Mucosa of rectum (tissue), 2 donors: ENCODE measurements at regions not wholly inside any gene's neighbourhood (a gene's known extent, or its start where the extent isn't known, plus 50 kb on each side); places are given as distances from the start of the nearest gene placed in this dataset.

Experiments used
- H3K27ac ChIP-seq, 2 donors: one replicate each; pipeline ENCODE4 v1.7.0; 2013; ENCODE audit warnings: inconsistent platforms in 2 of 2, low read depth in 2 of 2, low read length in 2 of 2
- H3K27me3 ChIP-seq, 2 donors: one replicate each; pipeline ENCODE4 v1.7.0; 2013; ENCODE audit warnings: low read length in 2 of 2; ENCODE audit not compliant: control insufficient read depth in 2 of 2, insufficient read depth in 2 of 2
- H3K36me3 ChIP-seq, 2 donors: one replicate each; pipeline ENCODE4 v1.7.0; 2013; ENCODE audit warnings: low read length in 2 of 2; ENCODE audit not compliant: control insufficient read depth in 2 of 2, insufficient read depth in 2 of 2
- H3K4me1 ChIP-seq, 2 donors: one replicate each; pipeline ENCODE4 v1.7.0; 2013; ENCODE audit warnings: low read length in 2 of 2, mild to moderate bottlenecking in 1 of 2; ENCODE audit not compliant: control insufficient read depth in 2 of 2, insufficient read depth in 2 of 2
- H3K4me3 ChIP-seq, 2 donors: one replicate each; pipeline ENCODE4 v1.7.0; 2013; ENCODE audit warnings: low read length in 2 of 2
- H3K9ac ChIP-seq, 2 donors: one replicate each; pipeline ENCODE4 v1.7.0; 2013; ENCODE audit warnings: low read length in 2 of 2, low read depth in 1 of 2, mild to moderate bottlenecking in 1 of 2
- H3K9me3 ChIP-seq, 2 donors: one replicate each; pipeline ENCODE4 v1.7.0; 2013; ENCODE audit warnings: low read length in 2 of 2; ENCODE audit not compliant: control insufficient read depth in 2 of 2
- donor health status: healthy.
- donor health status: Normal muscosa, but diverticular disease.

DNA sequence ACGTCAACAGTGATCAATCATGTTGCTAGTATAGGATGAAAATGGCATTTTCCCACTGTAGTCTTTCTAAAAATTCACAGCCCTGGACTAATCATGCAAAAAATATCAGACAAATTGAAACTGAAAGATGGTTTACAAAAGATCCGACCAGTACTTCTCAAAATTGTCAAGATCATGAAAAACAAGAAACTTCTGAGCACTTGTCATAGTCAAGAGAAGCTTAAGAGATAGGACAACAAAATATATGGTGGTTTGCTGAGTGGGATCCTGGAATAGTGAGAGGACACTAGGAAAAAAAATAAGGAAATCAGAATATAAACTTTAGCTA lies 101.1 kb downstream of the NAA11 start:
- Histone ChIP-seq H3K4me3 (no peak overlapping the region), H3K27ac (no peak overlapping the region), H3K36me3 (no peaks in the 10 kb centered on the region), H3K9me3 (no peaks in the 10 kb centered on the region), H3K4me1 (no peaks in the 10 kb centered on the region), H3K9ac (no peak overlapping the region), H3K27me3 (no peaks in the 10 kb centered on the region)

DNA sequence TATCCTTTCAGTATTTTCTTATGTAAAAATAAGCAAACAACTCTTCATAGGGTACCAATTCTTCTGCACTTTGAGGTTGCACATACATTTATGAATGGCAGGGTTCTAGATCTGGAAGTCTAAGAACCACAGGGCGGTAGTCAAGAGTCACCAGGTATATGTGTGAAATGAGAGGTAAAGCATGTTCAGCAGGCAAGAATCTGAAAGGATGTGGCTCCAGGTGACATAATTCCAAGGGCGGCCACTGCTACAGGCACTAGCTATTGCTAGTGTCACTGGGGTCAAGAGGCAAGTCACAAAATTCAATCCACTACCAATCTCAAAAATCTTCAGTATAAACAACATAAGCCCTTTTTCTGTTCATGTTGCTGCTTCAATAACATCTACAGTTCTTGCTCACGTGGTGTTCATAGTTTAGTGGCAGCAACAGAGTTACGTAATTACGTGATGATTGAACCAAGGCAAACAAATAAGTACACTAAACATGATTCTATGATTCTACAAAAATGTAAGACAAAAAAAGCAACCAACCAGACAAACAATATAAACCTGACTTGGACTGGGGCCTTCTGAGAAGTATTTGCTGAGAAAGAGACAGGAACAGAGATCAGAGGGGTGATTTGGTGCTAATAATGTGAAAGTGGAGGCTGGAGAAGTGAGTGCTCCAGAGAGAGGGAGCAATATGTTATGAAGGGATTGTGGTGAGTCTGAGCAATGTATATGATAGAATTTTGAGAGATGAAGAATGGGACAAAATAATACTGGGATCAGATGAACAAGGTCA lies 101.7 kb downstream of the NAA11 start:
- Histone ChIP-seq H3K27me3 (no peaks in the 10 kb centered on the region), H3K9me3 (no peaks in the 10 kb centered on the region), H3K4me3 (no peak overlapping the region), H3K27ac (no peak overlapping the region), H3K36me3 (no peaks in the 10 kb centered on the region), H3K4me1 (no peaks in the 10 kb centered on the region), H3K9ac (no peak overlapping the region)

DNA sequence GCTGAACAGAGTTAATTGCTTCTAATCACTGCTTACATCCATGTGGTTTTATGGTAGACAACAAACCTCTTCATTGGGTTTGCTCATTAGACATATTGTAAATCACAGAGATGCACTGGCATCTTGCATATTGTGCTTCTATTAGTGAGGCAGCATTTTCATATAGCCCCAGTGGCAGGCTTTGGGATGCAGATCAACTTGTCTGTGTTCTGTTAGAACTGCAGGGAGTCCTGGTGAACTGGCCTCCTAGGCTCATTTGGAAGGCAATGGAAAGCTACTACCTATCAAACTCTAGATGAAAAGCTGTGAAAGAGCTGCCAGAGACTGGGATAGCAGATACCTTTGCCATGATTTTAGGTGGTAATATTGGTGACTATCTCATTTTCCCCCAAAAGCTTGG lies 108.8 kb downstream of the NAA11 start:
- H3K27me3 ChIP-seq = no peaks in the 10 kb centered on the region
- no peak overlapping the region for H3K4me3 ChIP-seq
- no peaks in the 10 kb centered on the region for H3K36me3 ChIP-seq
- no peak overlapping the region for H3K27ac ChIP-seq
- no peak overlapping the region for H3K9ac ChIP-seq
- no peaks in the 10 kb centered on the region for H3K4me1 ChIP-seq
- H3K9me3 ChIP-seq = no peaks in the 10 kb centered on the region

DNA sequence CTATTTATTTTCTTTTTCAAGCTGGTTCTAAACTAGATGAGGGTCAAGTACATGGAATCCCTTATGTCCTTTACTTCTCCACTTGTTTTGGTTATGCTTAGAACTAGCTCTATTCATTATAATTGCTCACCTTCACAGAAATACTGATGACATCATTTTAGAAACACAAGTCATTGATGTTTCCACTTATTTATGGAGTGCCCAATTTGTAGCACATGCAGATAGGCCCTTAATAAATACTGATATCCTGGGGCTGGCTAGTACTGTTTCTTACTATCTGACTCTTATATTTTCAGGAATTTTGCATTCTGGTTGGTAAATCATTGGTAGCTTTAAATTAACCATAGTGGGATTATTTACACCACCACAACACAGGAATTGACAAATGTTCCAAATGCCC lies 112.2 kb downstream of the NAA11 start:
- H3K27ac ChIP-seq = no peak overlapping the region
- no peaks in the 10 kb centered on the region for H3K27me3 ChIP-seq
- H3K4me3 ChIP-seq = no peak overlapping the region
- peaks cover 0 to 11% of the 10 kb centered on the region in 2 donors for H3K4me1 ChIP-seq
- H3K9ac ChIP-seq = no peak overlapping the region
- H3K36me3 ChIP-seq = no peaks in the 10 kb centered on the region
- no peaks in the 10 kb centered on the region for H3K9me3 ChIP-seq

DNA sequence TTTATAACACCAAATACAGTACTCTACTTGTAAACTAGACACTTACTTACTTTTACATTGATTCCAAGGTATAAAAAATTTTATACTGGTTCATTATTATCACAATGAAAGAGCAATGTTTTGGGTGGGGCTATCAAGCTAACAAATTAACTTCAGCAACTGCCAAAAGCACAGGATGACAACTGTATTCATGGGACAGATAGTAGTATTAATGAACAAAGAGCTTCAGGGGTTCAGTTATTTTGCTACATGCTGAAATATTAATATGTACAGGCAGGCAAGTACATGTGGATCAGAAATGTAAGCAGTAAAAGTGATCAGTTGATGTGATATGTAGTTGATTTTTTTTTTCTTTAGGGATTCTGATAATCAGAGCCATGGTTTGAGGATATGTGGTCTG lies 112.9 kb downstream of the NAA11 start:
- Histone ChIP-seq H3K4me1 (peaks cover 0 to 11% of the 10 kb centered on the region in 2 donors), H3K4me3 (no peak overlapping the region), H3K9me3 (no peaks in the 10 kb centered on the region), H3K36me3 (no peaks in the 10 kb centered on the region), H3K9ac (no peak overlapping the region), H3K27ac (no peak overlapping the region), H3K27me3 (no peaks in the 10 kb centered on the region)

DNA sequence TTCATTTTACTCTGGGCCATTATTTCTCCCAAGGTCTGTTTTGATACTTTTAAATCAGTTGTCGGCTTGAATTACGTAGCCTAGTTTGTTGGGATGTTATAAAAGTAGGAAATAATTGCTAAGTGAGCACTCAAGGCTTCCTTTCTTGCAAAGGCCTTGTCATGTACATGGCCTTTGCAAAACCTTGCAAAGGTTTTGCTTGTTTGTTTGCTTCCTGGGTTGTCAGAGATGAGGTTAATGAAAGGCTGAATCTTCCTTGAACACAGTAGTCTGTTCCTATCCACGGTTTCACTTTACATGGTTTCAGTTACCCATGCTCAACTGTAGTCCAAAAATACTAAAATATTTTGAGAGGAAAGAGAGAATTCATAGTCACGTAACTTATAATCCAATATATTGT lies 113.5 kb downstream of the NAA11 start:
- Histone ChIP-seq H3K4me1 (peaks cover 0 to 11% of the 10 kb centered on the region in 2 donors), H3K9ac (no peak overlapping the region), H3K4me3 (no peak overlapping the region), H3K27me3 (no peaks in the 10 kb centered on the region), H3K9me3 (peaks cover 0 to 2% of the 10 kb centered on the region in 2 donors), H3K36me3 (no peaks in the 10 kb centered on the region), H3K27ac (no peak overlapping the region)

DNA sequence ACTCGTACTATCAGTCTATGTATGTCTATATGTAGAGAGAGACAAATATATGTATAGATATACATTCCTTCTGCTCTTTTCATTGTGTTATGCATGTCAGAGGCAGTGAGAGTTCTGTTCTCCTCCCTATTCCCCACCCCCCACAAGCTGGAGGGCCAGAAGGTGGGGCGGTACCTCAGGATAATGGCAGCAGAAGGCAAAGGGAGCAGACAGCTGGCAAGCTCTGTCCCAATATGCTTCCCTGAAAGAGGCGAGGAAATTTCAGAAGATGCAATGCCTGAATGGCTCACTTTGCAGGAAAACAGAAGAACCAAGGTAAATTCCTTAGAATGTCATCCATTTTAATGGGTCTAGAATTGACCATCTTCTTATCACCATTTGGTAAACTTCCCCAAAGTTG lies 114.4 kb downstream of the NAA11 start:
- H3K9ac ChIP-seq = no peak overlapping the region

DNA sequence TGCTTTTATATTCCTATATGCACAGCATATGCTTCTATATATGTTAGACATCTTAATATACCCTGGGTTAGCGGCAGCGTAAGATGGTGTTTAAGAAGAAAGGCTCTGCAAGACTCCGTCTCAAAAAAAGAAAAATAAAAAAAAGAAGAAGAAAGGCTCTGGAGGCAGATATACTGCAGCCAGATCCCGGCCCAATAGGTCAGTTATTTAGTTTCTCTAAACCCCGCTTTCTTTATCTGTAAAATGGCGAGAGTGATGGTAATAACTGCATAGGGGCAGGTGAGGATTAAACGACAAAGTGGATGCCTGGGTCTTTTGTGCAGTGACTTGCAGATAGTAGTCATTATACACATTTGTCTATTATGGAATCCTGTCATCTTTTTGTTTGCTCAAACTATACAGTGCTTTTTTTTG lies 115.2 kb downstream of the NAA11 start:
- H3K36me3 ChIP-seq = no peaks in the 10 kb centered on the region
- H3K27ac ChIP-seq = peak overlapping the region; percentile 35 to 48
- peaks cover 0 to 3% of the 10 kb centered on the region in 2 donors for H3K9me3 ChIP-seq
- peaks cover 0 to 11% of the 10 kb centered on the region in 2 donors for H3K4me1 ChIP-seq
- H3K4me3 ChIP-seq = no peak overlapping the region
- no peaks in the 10 kb centered on the region for H3K27me3 ChIP-seq
- H3K9ac ChIP-seq = no peak overlapping the region

More for the DNA sequence above, 114.4 kb downstream of the NAA11 start:
- Histone ChIP-seq H3K4me1 (peaks cover 0 to 11% of the 10 kb centered on the region in 2 donors), H3K4me3 (no peak overlapping the region), H3K27me3 (no peaks in the 10 kb centered on the region), H3K9me3 (peaks cover 0 to 3% of the 10 kb centered on the region in 2 donors), H3K36me3 (no peaks in the 10 kb centered on the region), H3K27ac (no peak overlapping the region)

DNA sequence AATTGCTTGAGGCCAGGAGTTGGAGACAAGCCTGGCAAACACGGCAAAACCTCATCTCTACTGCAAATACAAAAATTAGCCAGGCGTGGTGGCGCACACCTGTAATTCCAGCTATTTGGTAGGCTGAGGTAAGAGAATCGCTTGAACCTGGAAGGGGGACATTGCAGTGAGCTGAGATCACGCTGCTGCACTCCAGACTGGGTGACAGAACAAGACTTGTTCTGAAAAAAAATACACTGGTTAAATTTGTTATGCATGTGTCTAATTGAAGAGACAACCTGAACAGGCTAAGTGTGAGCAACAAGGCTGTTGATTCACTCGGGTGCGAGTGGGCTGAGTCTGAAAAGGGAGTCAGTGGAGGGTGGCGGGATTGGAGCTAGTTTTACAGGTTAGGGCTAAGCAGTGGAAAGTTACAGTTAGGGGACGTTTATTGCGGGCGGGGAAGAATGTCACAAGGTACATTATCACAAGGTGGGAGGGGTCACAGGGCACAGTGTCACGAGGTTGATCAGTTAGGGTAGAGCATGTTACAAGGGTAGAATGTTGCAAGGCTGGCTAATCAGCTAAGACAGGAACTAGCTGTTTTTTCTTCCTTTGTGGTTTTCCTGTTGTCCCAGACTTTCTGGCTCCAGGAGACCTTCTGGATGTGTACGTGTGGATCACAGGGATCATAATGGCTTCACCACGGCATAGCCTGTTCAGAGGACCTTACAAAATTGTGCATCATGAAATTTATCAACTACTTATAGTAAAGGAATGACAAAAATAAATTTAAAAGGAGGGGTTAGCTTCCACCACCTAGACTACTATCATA lies 115.8 kb downstream of the NAA11 start:
- Histone ChIP-seq H3K27me3 (no peaks in the 10 kb centered on the region), H3K9me3 (peaks cover 0 to 3% of the 10 kb centered on the region in 2 donors), H3K27ac (peak overlapping the region; percentile 48 to 53), H3K4me1 (peaks cover 0 to 11% of the 10 kb centered on the region in 2 donors), H3K9ac (no peak overlapping the region), H3K36me3 (no peaks in the 10 kb centered on the region), H3K4me3 (peak overlapping the region in 1 of 2 donors; percentile 34)

DNA sequence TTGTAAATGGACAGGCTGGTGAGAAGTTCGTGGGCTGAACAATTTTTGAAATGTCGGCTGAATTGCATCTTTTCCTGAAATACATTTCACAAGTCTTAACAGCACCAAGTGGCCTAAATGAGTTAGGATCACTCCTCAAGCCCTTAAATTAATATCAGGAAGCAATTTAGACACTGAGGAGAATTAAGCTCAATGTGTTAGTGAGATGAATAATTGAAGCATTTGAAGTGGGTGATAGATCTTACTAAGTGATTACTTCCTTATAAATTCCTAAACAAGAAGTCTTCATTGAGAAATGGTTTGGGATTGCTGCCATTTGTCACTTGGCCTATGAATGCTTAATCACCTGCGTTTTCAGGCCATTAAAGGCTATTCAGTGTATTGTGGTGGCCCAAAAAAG lies 116.8 kb downstream of the NAA11 start:
- Histone ChIP-seq H3K9me3 (peaks cover 0 to 3% of the 10 kb centered on the region in 2 donors), H3K4me1 (peaks cover 0 to 11% of the 10 kb centered on the region in 2 donors), H3K9ac (no peak overlapping the region), H3K4me3 (no peak overlapping the region), H3K36me3 (no peaks in the 10 kb centered on the region), H3K27ac (no peak overlapping the region), H3K27me3 (no peaks in the 10 kb centered on the region)
